Muscle layer of duodenum (tissue), 2 donors: ENCODE measurements at regions not wholly inside any gene's neighbourhood (a gene's known extent, or its start where the extent isn't known, plus 50 kb on each side); places are given as distances from the start of the nearest gene placed in this dataset.

Source experiments
- H3K27ac ChIP-seq: one replicate; pipeline ENCODE4 v1.7.0; 2013; ENCODE audit warnings: mild to moderate bottlenecking, low read length
- H3K27me3 ChIP-seq: one replicate; pipeline ENCODE4 v1.7.0; 2013; ENCODE audit warnings: low read depth, mild to moderate bottlenecking, control low read depth, low read length
- H3K36me3 ChIP-seq, 2 donors: one replicate each; pipeline ENCODE4 v1.7.0; 2013; ENCODE audit warnings: low read length in 2 of 2, control low read depth in 1 of 2, mild to moderate bottlenecking in 1 of 2; ENCODE audit not compliant: insufficient read depth in 2 of 2, control insufficient read depth in 1 of 2
- H3K4me1 ChIP-seq, 2 donors: one replicate each; pipeline ENCODE4 v1.7.0; 2013; ENCODE audit warnings: low read length in 2 of 2, mild to moderate bottlenecking in 2 of 2, control low read depth in 1 of 2, moderate library complexity in 1 of 2; ENCODE audit not compliant: insufficient read depth in 2 of 2, control insufficient read depth in 1 of 2
- H3K4me3 ChIP-seq, 2 donors: one replicate each; pipeline ENCODE4 v1.7.0; 2013; ENCODE audit warnings: low read length in 2 of 2, low read depth in 1 of 2, mild to moderate bottlenecking in 1 of 2
- H3K9me3 ChIP-seq, 2 donors: one replicate each; pipeline ENCODE4 v1.7.0; 2013; ENCODE audit warnings: low read length in 2 of 2, control low read depth in 1 of 2, mild to moderate bottlenecking in 1 of 2; ENCODE audit not compliant: control insufficient read depth in 1 of 2
- donor health status: healthy.

DNA sequence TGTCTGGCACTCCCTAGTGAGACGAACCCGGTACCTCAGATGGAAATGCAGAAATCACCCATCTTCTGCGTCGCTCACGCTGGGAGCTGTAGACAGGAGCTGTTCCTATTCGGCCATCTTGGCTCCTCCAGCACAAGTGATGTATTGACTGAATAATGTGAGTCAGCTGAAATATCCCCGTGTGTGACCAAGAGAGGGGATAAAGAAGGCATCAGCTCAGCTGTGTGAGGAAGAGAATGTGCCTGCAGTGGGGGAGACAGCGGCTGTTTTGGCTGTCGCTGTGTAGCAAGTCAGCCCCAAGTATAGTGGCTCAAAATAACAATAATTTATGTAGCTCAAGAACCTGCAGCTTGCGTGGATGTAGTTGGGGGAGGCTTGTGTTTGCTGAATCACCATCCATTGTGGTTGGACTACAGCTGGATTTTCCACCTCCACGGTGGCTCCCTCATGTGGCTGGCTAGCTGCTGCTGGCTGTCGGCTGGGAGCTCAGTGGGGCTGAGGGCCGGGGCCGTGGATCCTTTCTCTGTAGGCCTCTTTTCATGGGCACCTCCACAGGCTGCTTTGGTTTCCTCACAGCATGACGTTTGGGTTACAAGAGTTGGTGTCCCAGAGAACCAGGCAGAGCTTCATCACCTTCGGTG lies 434.5 kb downstream of the CCSER2 start:
- no peak overlapping the region for H3K4me3 ChIP-seq
- no peak overlapping the region for H3K27ac ChIP-seq
- H3K36me3 ChIP-seq: no peaks in the 10 kb centered on the region
- no peaks in the 10 kb centered on the region for H3K4me1 ChIP-seq
- H3K27me3 ChIP-seq: no peaks in the 10 kb centered on the region
- peaks cover 0 to 4% of the 10 kb centered on the region in 2 donors for H3K9me3 ChIP-seq

GRCh38 chr10:84763965-84764364 lies 435.6 kb downstream of the CCSER2 start:
- Histone ChIP-seq H3K4me3 (no peak overlapping the region), H3K4me1 (no peaks in the 10 kb centered on the region), H3K36me3 (no peaks in the 10 kb centered on the region), H3K27me3 (no peaks in the 10 kb centered on the region), H3K9me3 (peaks cover 0 to 4% of the 10 kb centered on the region in 2 donors), H3K27ac (no peak overlapping the region)

- H3K4me3 ChIP-seq: no peak overlapping the region
- no peaks in the 10 kb centered on the region for H3K36me3 ChIP-seq
- H3K4me1 ChIP-seq: no peaks in the 10 kb centered on the region
- H3K27me3 ChIP-seq: no peaks in the 10 kb centered on the region
- H3K9me3 ChIP-seq: peaks cover 0 to 4% of the 10 kb centered on the region in 2 donors
- H3K27ac ChIP-seq: no peak overlapping the region
Measured at GRCh38 chr10:84765086-84765485, 436.7 kb downstream of the CCSER2 start.

DNA sequence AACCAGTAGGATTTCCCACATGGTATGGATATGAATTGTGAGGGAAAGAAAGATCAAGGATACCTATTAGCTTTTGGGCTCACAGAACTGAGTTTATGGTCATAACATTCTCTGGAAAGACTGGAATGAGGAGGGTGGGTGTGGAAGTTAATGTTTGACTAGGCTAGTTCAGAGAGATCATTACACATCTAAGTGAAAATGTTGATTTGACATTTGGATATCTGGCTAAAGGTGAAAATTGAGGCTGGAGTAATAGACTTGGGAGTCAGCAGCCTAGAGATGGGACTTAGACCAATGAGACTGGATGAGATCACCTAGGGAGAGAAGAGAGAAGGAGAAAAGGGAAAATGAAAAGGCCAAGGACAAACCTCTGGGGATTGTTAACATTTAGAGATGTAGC lies 437.3 kb downstream of the CCSER2 start:
- Histone ChIP-seq H3K27ac (no peak overlapping the region), H3K27me3 (no peaks in the 10 kb centered on the region), H3K4me3 (no peak overlapping the region), H3K36me3 (no peaks in the 10 kb centered on the region), H3K4me1 (no peaks in the 10 kb centered on the region), H3K9me3 (peaks cover 0 to 4% of the 10 kb centered on the region in 2 donors)

DNA sequence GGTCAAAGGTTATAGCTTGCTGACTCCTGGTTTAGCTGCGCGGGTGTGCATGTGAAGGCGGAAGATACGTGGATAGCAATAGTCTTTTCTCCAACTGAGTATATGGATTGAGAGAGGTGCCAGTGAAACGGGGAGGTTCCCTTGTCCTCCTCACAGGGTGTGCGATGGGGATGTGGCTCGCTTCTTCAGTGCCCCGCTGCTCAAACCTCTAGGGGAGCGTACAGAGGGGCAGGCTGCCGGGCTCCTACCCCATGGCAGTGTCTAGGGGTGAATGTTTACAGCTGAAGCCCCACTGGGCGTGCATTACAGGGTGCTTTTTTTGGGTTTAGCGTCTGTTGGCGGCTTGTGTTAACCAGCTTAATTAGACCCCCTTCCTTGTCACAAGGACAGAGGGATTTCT lies 438.5 kb downstream of the CCSER2 start:
- H3K9me3 ChIP-seq: peaks cover 0 to 4% of the 10 kb centered on the region in 2 donors
- H3K4me3 ChIP-seq: no peak overlapping the region
- H3K36me3 ChIP-seq: no peaks in the 10 kb centered on the region
- H3K4me1 ChIP-seq: no peaks in the 10 kb centered on the region
- no peaks in the 10 kb centered on the region for H3K27me3 ChIP-seq
- no peak overlapping the region for H3K27ac ChIP-seq

- H3K4me3 ChIP-seq: no peak overlapping the region
- H3K9me3 ChIP-seq: peaks cover 0 to 4% of the 10 kb centered on the region in 2 donors
- H3K36me3 ChIP-seq: no peaks in the 10 kb centered on the region
- no peaks in the 10 kb centered on the region for H3K4me1 ChIP-seq
- no peak overlapping the region for H3K27ac ChIP-seq
- no peaks in the 10 kb centered on the region for H3K27me3 ChIP-seq
Measured at GRCh38 chr10:84768132-84768531, 439.7 kb downstream of the CCSER2 start.

DNA sequence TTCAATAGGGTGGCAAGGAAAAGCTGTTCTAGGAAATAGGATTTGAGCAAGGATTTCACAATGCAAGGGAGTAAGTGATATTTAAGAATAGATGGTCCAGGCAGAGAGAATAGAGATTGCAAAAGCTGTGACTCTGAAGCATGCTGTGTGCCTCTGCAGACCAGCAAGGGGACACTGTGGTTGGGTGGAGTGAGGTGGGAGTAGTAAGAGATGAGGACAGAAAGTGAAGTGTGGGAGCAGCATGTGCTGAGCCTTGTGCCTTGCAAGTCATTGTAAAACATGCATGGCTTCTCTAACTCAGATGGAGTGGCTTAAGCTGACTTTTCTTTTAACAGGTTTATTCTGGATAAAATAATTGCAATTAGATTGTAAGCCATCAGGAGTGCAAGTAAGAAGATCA lies 442.4 kb downstream of the CCSER2 start:
- Histone ChIP-seq H3K27me3 (no peaks in the 10 kb centered on the region), H3K4me1 (no peaks in the 10 kb centered on the region), H3K9me3 (peaks cover 0 to 4% of the 10 kb centered on the region in 2 donors), H3K36me3 (no peaks in the 10 kb centered on the region), H3K4me3 (no peak overlapping the region), H3K27ac (no peak overlapping the region)

GRCh38 chr10:84783386-84783785 lies 455.0 kb downstream of the CCSER2 start:
- no peak overlapping the region for H3K27ac ChIP-seq
- H3K4me1 ChIP-seq: no peaks in the 10 kb centered on the region
- H3K36me3 ChIP-seq: no peaks in the 10 kb centered on the region
- no peaks in the 10 kb centered on the region for H3K9me3 ChIP-seq
- no peaks in the 10 kb centered on the region for H3K27me3 ChIP-seq
- H3K4me3 ChIP-seq: no peak overlapping the region

DNA sequence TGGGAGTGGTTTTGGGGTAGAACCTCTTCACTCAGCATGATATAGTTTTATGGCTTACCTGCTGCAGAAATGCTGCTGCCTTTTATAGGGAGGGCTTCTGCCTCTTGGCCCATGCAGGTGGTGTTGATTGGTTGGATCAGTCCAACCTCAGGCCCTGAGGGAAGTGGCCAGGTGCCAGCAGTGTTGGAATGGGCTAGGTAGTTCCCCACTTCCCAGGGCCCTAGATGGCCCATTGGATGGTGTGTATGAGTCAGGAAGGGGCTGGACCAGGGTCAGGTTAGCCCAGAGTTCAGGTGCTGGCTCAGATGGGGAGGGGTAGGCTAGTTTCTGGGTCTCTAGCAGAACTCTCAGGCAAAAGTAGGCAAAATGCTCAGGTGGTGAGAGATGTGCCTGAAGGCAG lies 455.5 kb downstream of the CCSER2 start:
- H3K36me3 ChIP-seq: no peaks in the 10 kb centered on the region
- no peak overlapping the region for H3K27ac ChIP-seq
- H3K27me3 ChIP-seq: no peaks in the 10 kb centered on the region
- no peak overlapping the region for H3K4me3 ChIP-seq
- no peaks in the 10 kb centered on the region for H3K9me3 ChIP-seq
- no peaks in the 10 kb centered on the region for H3K4me1 ChIP-seq

GRCh38 chr10:84784749-84785148 lies 456.4 kb downstream of the CCSER2 start:
- Histone ChIP-seq H3K27ac (no peak overlapping the region), H3K36me3 (no peaks in the 10 kb centered on the region), H3K4me1 (no peaks in the 10 kb centered on the region), H3K27me3 (no peaks in the 10 kb centered on the region), H3K9me3 (no peaks in the 10 kb centered on the region), H3K4me3 (no peak overlapping the region)

GRCh38 chr10:84789026-84789425 lies 460.6 kb downstream of the CCSER2 start:
- H3K27ac ChIP-seq: no peak overlapping the region
- no peaks in the 10 kb centered on the region for H3K36me3 ChIP-seq
- H3K9me3 ChIP-seq: no peaks in the 10 kb centered on the region
- H3K4me3 ChIP-seq: no peak overlapping the region
- no peaks in the 10 kb centered on the region for H3K27me3 ChIP-seq
- no peaks in the 10 kb centered on the region for H3K4me1 ChIP-seq

- Histone ChIP-seq H3K36me3 (no peaks in the 10 kb centered on the region), H3K27ac (no peak overlapping the region), H3K4me1 (no peaks in the 10 kb centered on the region), H3K4me3 (no peak overlapping the region), H3K9me3 (no peaks in the 10 kb centered on the region), H3K27me3 (no peaks in the 10 kb centered on the region)
Measured at GRCh38 chr10:84798312-84798711, 469.9 kb downstream of the CCSER2 start.
